SK-N-SH (cell line): ENCODE measurements at regions not wholly inside any gene's neighbourhood (a gene's known extent, or its start where the extent isn't known, plus 50 kb on each side); places are given as distances from the start of the nearest gene placed in this dataset.

ENCODE experiments used
- CTCF ChIP-seq: fragments of 200-600 bp; sonication (generic); IDR thresholded peaks from 2 replicates; pipeline ENCODE4 v1.6.1; 2017; ENCODE audit warnings: antibody characterized with exemption, mild to moderate bottlenecking, moderate library complexity
- POLR2AphosphoS5 ChIP-seq: IDR thresholded peaks from 2 replicates; pipeline ENCODE4 v1.6.1; 2012; ENCODE audit warnings: low read depth, low read length

- TF ChIP-seq CTCF (no peak), POLR2AphosphoS5 (no peak)
Measured at GRCh38 chr1:209010475-209011230, 572.9 kb upstream of the CAMK1G start.
